ENCODE measurements at regions not wholly inside any gene's neighbourhood (a gene's known extent, or its start where the extent isn't known, plus 50 kb on each side); places are given as distances from the start of the nearest gene placed in this dataset.

- CTCF ChIA-PET, result no interaction called here
- POLR2A ChIA-PET (ENCODE audit: low non-redundant PET), result no interaction called here
- H3K27ac ChIP-seq, result no peak overlapping the region
- no peak for TF ChIP-seq CTCF (conservative IDR thresholded peaks at IDR 0.05; ENCODE audit: low read depth)
- DNase-seq (ENCODE audit: low spot score), result no peak
These were observed 457.7 kb upstream of the SLC14A2 start for GRCh38 chr18:45157576-45157975.

- ChIA-PET CTCF (no interaction called here), POLR2A (ENCODE audit: low non-redundant PET) (no interaction called here)
- no peak overlapping the region for H3K27ac ChIP-seq
- DNase-seq (ENCODE audit: low spot score), result no peak
- TF ChIP-seq CTCF (conservative IDR thresholded peaks at IDR 0.05; ENCODE audit: low read depth), result no peak
These were observed 453.4 kb upstream of the SLC14A2 start for GRCh38 chr18:45161850-45162249.

- ChIA-PET POLR2A (ENCODE audit: low non-redundant PET) (no interaction called here), CTCF (no interaction called here)
- H3K27ac ChIP-seq, result no peak overlapping the region
- no peak for DNase-seq (ENCODE audit: low spot score)
- TF ChIP-seq CTCF (conservative IDR thresholded peaks at IDR 0.05; ENCODE audit: low read depth), result no peak
These were observed 451.4 kb upstream of the SLC14A2 start for GRCh38 chr18:45163871-45164270.

- CTCF ChIA-PET, result no interaction called here
- no peak for DNase-seq (ENCODE audit: low spot score)
- no peak overlapping the region for H3K27ac ChIP-seq
- POLR2A ChIA-PET (ENCODE audit: low non-redundant PET), result no interaction called here
- no peak for TF ChIP-seq CTCF (conservative IDR thresholded peaks at IDR 0.05; ENCODE audit: low read depth)
These were observed 450.7 kb upstream of the SLC14A2 start for GRCh38 chr18:45164551-45164950.

GRCh38 chr18:45165176-45165713 lies 450.0 kb upstream of the SLC14A2 start:
- ChIA-PET POLR2A (ENCODE audit: low non-redundant PET) (no interaction called here), CTCF (no interaction called here)
- no peak for DNase-seq (ENCODE audit: low spot score)
- no peak for TF ChIP-seq CTCF (conservative IDR thresholded peaks at IDR 0.05; ENCODE audit: low read depth)
- H3K27ac ChIP-seq, result no peak overlapping the region

- ChIA-PET POLR2A (ENCODE audit: low non-redundant PET) (no interaction called here), CTCF (no interaction called here)
- no peak for DNase-seq (ENCODE audit: low spot score)
- TF ChIP-seq CTCF (conservative IDR thresholded peaks at IDR 0.05; ENCODE audit: low read depth), result no peak
- H3K27ac ChIP-seq, result no peak overlapping the region
These were observed 449.4 kb upstream of the SLC14A2 start for GRCh38 chr18:45165871-45166270.

- ChIA-PET POLR2A (ENCODE audit: low non-redundant PET) (no interaction called here), CTCF (no interaction called here)
- DNase-seq (ENCODE audit: low spot score), result peak; percentile 56
- H3K27ac ChIP-seq, result peak overlapping the region; percentile 70
- no peak for TF ChIP-seq CTCF (conservative IDR thresholded peaks at IDR 0.05; ENCODE audit: low read depth)
These were observed 448.9 kb upstream of the SLC14A2 start for GRCh38 chr18:45166341-45166835.
